GM21619 (cell line): ENCODE measurements at regions not wholly inside any gene's neighbourhood (a gene's known extent, or its start where the extent isn't known, plus 50 kb on each side); places are given as distances from the start of the nearest gene placed in this dataset.
"Not testable (repeated sequence)": the region's sequence is repeated elsewhere in the genome, so short reads cannot be mapped to it uniquely, and the experiment has no call there.

ENCODE experiments used
- ATAC-seq: cut with Tn5 transposase; IDR thresholded peaks from one replicate; pipeline ENCODE4 v1.9.1; 2021; ENCODE audit not compliant: unreplicated experiment

- ATAC-seq, result not testable (repeated sequence)
Measured at GRCh38 chr5:99471178-99471577, 542.4 kb upstream of the CHD1 start.

GRCh38 chr5:99470636-99471035 lies 541.8 kb upstream of the CHD1 start:
- ATAC-seq, result not testable (repeated sequence)

- ATAC-seq, result no peak
Measured at GRCh38 chr5:99460701-99461100, 531.9 kb upstream of the CHD1 start.

- ATAC-seq, result no peak
Measured at GRCh38 chr5:99453196-99453595, 524.4 kb upstream of the CHD1 start.

GRCh38 chr5:99449786-99450185 lies 521.0 kb upstream of the CHD1 start:
- no peak for ATAC-seq

- no peak for ATAC-seq
Measured at GRCh38 chr5:99445805-99446204, 517.0 kb upstream of the CHD1 start.

GRCh38 chr5:99441235-99441634 lies 512.4 kb upstream of the CHD1 start:
- no peak for ATAC-seq

GRCh38 chr5:99438619-99439018 lies 509.8 kb upstream of the CHD1 start:
- ATAC-seq, result no peak

GRCh38 chr5:99437986-99438385 lies 509.2 kb upstream of the CHD1 start:
- ATAC-seq, result no peak

- ATAC-seq, result not testable (repeated sequence)
Measured at GRCh38 chr5:99423396-99423795, 494.6 kb upstream of the CHD1 start.

- not testable (repeated sequence) for ATAC-seq
Measured at GRCh38 chr5:99418640-99419039, 489.8 kb upstream of the CHD1 start.

- ATAC-seq, result not testable (repeated sequence)
Measured at GRCh38 chr5:99410386-99410785, 481.6 kb upstream of the CHD1 start.

- ATAC-seq, result not testable (repeated sequence)
Measured at GRCh38 chr5:99404764-99405302, 476.0 kb upstream of the CHD1 start.

GRCh38 chr5:99400571-99400970 lies 471.8 kb upstream of the CHD1 start:
- not testable (repeated sequence) for ATAC-seq

GRCh38 chr5:99398976-99399375 lies 470.2 kb upstream of the CHD1 start:
- ATAC-seq, result no peak

- no peak for ATAC-seq
Measured at GRCh38 chr5:99386406-99387077, 457.7 kb upstream of the CHD1 start.

- ATAC-seq, result no peak
Measured at GRCh38 chr5:99379187-99379586, 450.4 kb upstream of the CHD1 start.

- ATAC-seq, result no peak
Measured at GRCh38 chr5:99378443-99378842, 449.6 kb upstream of the CHD1 start.

GRCh38 chr5:99369797-99370593 lies 441.2 kb upstream of the CHD1 start:
- no peak for ATAC-seq

- no peak for ATAC-seq
Measured at GRCh38 chr5:99368726-99369125, 439.9 kb upstream of the CHD1 start.

- ATAC-seq, result no peak
Measured at GRCh38 chr5:99355881-99356280, 427.1 kb upstream of the CHD1 start.

GRCh38 chr5:99349787-99350186 lies 421.0 kb upstream of the CHD1 start:
- no peak for ATAC-seq
